LoVo (cell line): ENCODE measurements at regions not wholly inside any gene's neighbourhood (a gene's known extent, or its start where the extent isn't known, plus 50 kb on each side); places are given as distances from the start of the nearest gene placed in this dataset.

Source experiments
- DNase-seq: peaks from one replicate; pipeline ENCODE4 v3.0.0-alpha.2; 2016; ENCODE audit warnings: low spot score

DNA sequence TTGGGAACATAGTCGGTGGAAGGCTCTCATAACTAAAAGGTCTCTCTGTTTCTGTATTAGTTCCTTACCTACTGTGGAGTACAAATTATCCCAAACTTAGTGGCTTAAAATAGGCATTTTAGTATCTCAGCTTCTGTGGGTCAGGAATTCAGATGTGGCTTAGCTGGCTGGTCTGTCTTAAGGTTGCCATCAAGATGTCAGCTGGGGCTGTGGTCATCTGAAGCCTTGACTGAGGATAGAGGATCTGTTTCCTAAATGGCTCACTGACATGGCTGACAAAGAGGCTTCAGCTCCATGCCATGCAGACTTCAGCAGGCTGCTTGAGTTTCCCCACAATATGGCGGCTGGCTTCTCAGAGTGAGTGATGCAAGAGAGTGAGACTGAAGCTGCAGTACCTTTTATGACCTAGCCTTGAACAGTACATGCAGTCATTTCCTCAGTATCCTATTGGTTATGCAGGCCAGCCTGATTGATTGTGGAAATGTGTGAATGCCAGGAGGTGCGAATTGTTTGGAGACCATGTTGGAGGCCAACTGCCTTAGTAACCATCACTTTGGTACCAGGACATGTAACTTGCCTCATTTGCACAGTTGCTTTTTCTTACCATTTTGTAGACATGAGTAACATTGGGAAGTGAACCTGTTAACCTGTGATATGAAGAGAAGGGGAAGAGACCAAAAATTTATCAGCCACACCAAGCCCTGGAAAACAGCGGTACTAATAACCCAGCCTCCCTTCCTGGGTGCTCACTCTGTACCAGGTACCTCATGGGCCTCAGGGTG, 152.8 kb upstream of the IER5L start:
- no peak for DNase-seq

GRCh38 chr9:129328355-129329042, 150.4 kb upstream of the IER5L start:
- DNase-seq, result no peak

GRCh38 chr9:129327552-129328328, 149.7 kb upstream of the IER5L start:
- no peak for DNase-seq

- no peak for DNase-seq
Observed at GRCh38 chr9:129326061-129327005, 148.3 kb upstream of the IER5L start.

- DNase-seq, result no peak
Observed at GRCh38 chr9:129324808-129325502, 146.9 kb upstream of the IER5L start.

GRCh38 chr9:129323999-129324553, 146.0 kb upstream of the IER5L start:
- no peak for DNase-seq

- DNase-seq, result no peak
Observed at GRCh38 chr9:129323376-129323998, 145.4 kb upstream of the IER5L start.

- DNase-seq, result no peak
Observed at GRCh38 chr9:129322641-129323375, 144.7 kb upstream of the IER5L start.

DNA sequence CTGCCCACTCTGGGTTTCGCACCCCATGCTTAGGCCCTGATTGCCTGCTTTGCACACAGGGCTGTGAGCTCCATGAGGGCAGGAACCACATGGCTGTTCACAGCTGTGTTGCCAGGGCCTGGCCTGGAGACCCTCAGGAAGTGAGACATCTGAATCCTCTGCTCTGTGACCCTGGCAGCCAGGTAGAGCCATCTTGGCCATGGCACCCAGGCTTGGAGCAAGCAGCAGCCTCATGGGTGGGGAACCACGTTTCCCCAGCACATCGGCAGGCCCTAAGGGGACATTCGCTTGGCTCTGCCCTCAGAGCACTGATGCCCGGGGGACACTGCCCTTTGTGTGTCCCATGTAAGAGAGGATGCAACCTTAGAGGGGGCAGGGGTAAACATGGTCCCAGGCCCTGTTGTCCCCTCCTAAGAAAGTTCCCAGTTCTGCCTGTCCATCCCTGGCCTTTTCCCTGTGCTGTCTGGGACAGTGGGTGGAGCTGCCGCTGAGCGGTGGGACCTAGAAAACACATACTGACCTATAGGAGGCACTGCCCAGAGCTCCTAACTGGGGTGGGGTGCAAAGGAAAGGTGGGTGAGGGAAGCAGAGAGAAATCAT, 144.1 kb upstream of the IER5L start:
- no peak for DNase-seq

DNA sequence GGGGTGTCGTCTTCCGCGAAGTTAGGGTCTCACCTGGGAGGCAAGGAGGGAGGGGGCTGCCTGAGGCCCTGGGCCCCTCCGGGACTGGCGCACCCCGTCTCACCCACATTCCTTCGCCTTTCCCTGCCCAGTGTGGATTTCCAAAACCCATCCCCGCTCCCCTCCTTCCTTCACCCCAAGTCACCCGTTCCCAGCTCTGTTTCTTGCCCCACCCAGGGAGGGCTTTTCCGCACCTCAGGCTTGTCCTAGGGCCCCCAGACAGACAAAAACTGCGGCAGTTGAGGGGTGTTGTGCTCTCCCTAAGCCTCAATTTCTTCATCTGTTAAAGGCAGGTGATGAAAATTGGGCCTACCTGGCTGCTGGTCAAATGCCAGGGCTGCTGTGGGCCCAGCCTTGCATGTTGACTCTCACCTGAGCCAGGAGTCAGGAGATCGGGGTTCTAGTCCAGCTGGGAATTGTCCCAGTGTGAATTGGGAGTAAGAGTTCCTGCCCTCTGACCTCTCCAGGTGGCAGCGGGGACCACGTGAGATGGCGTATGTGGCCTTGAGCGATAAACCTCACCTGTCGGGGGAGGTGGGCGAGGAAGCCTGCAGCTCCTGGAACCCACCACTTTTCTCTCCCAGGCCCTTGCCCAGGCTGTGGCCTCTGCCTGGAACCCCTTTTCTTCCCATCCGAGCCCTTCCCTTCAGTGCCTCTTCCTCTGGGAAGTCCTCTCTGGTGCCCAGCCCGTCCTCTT, 143.4 kb upstream of the IER5L start:
- no peak for DNase-seq

DNA sequence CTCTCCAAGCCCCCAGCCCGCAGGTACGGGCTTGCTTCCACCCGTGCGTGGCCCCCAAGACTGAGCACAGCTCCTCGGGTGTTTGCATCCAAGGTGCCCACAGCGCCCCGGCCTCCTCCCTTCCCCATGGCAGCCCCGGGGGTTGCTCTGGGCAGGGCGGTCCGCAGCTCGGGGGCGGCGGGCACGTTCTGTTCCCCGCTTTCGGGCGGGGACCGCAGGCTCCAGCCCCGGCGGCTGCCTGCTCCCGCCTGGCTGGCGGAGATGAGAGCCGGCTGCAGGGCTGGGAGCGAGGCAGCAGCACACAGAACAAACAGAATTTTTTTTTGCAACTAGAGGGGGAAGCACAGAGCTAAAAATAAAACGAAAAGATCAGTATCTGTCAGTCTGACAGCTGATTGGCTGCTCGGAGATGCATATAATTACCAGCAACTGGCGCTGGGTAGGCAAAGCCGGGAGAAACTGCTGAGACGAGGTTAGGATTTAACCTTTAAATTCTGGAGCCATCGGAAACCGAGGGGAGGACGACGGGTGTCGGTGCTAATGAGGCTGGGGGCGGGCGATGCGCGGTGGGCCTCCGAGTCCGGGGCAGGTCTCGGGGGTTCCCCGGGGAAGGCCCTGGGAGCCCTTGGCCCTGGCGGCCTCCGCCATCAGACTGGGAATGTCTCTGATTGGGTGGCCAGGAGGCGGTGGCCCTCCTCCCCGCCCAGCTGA, 142.7 kb upstream of the IER5L start:
- DNase-seq, result no peak

- no peak for DNase-seq
Observed at GRCh38 chr9:129319938-129320481, 141.9 kb upstream of the IER5L start.

- DNase-seq, result no peak
Observed at GRCh38 chr9:129319076-129319937, 141.2 kb upstream of the IER5L start.

DNA sequence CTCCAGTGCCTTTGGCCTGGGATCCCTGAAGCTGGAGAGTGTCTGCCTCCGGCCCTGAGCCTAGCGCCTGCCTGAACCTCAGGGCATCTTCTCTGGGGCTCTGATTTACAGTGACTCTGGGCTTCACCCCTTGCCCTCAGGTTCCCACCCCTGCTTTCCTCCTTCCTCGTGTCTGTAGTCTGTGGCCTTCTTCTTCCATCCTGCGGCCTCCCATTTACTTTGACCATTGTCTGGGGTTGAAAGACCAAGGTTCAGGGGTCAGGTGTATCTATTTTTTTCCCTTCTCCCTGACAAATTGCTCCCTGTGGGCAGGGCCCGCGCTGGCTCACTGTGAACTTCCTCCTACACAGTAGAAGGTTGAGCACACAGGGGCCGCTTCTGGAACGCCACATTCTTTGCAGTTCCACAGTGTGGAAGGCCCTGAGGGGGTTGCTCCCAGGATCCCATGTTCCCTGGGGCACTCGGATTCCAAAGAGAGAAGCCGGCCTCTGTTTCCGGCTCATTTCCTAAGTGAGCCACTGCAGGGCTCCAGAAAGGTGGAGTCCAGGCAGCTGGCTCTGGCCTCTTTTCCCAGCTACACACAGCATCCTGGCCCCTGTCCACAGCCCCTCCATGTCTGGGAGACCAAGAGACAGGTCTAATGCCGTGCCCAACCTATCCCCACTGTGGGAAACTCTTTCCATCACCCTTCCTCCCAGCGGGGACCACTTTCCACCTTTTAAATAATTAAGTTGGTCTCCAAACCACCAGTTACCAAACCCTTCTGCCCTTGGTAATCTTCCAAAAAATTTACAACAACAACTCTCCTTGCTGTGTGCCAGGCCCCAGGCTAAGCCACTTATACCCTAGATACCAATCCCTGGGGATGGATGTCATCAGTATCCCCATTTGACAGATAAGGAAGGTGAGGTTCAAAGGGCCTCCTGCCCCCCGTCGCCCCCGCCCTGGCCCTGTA, 140.3 kb upstream of the IER5L start:
- no peak for DNase-seq
